NCI-H2171 (cell line): ENCODE measurements at regions not wholly inside any gene's neighbourhood (a gene's known extent, or its start where the extent isn't known, plus 50 kb on each side); places are given as distances from the start of the nearest gene placed in this dataset.
"Not testable (repeated sequence)": the region's sequence is repeated elsewhere in the genome, so short reads cannot be mapped to it uniquely, and the experiment has no call there.

Experiments
- DNase-seq: peaks from one replicate; lab custom pipeline; 2025; lab: John Stamatoyannopoulos, UW

- DNase-seq = no peak
These were observed 634.6 kb downstream of the ETNK1 start for GRCh38 chr12:23259558-23259957.

GRCh38 chr12:23262670-23263069, 637.7 kb downstream of the ETNK1 start:
- DNase-seq = no peak

- no peak for DNase-seq
These were observed 652.9 kb downstream of the ETNK1 start for GRCh38 chr12:23277831-23278230.

GRCh38 chr12:23281295-23281694, 656.3 kb downstream of the ETNK1 start:
- DNase-seq = no peak

GRCh38 chr12:23282701-23283100, 657.7 kb downstream of the ETNK1 start:
- no peak for DNase-seq

- DNase-seq = not testable (repeated sequence)
These were observed 661.0 kb downstream of the ETNK1 start for GRCh38 chr12:23285764-23286530.

- no peak for DNase-seq
These were observed 658.7 kb downstream of the SOX5 start for GRCh38 chr12:23290627-23291330.

GRCh38 chr12:23303220-23303619, 646.2 kb downstream of the SOX5 start:
- DNase-seq = no peak

- DNase-seq = no peak
These were observed 645.6 kb downstream of the SOX5 start for GRCh38 chr12:23303821-23304220.

- DNase-seq = no peak
These were observed 615.5 kb downstream of the SOX5 start for GRCh38 chr12:23333938-23334337.

- DNase-seq = no peak
These were observed 613.9 kb downstream of the SOX5 start for GRCh38 chr12:23335593-23335992.

GRCh38 chr12:23337213-23337612, 612.3 kb downstream of the SOX5 start:
- no peak for DNase-seq

GRCh38 chr12:23340351-23340750, 609.1 kb downstream of the SOX5 start:
- no peak for DNase-seq

GRCh38 chr12:23342407-23342806, 607.1 kb downstream of the SOX5 start:
- DNase-seq = no peak

- DNase-seq = no peak
These were observed 599.9 kb downstream of the SOX5 start for GRCh38 chr12:23349564-23349963.

GRCh38 chr12:23350808-23351207, 598.7 kb downstream of the SOX5 start:
- DNase-seq = no peak

- no peak for DNase-seq
These were observed 596.8 kb downstream of the SOX5 start for GRCh38 chr12:23352670-23353069.

GRCh38 chr12:23354800-23355199, 594.7 kb downstream of the SOX5 start:
- DNase-seq = no peak

- DNase-seq = no peak
These were observed 593.0 kb downstream of the SOX5 start for GRCh38 chr12:23356440-23356839.

GRCh38 chr12:23356927-23357708, 592.4 kb downstream of the SOX5 start:
- no peak for DNase-seq

- no peak for DNase-seq
These were observed 589.3 kb downstream of the SOX5 start for GRCh38 chr12:23359975-23360701.

GRCh38 chr12:23361971-23362370, 587.5 kb downstream of the SOX5 start:
- DNase-seq = no peak
